ENCODE measurements at regions not wholly inside any gene's neighbourhood (a gene's known extent, or its start where the extent isn't known, plus 50 kb on each side); places are given as distances from the start of the nearest gene placed in this dataset.

DNA sequence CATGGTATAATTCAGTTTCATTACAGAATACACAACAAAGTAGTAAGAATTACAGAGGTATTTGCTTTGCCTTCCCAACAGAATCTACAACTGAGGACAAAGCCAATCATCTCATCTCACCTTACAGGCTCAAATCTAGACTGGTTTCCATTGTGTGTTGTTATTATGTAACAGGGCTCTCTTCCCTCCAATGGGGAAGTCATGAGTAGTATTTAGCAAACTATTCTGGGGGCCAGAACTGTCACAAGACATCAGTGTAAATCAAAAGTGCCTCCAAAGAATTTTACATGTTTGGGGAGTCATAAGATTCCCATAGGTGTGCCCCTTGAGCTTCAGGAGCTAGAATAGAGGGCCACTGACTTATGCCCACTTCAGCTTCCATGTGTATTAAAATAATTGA, 187.0 kb upstream of the EDNRB start:
- H3K9me2 ChIP-seq (replicated peaks; ENCODE audit: low read depth, low read length) = no peaks in the 10 kb centered on the region
- H3K9ac ChIP-seq (ENCODE audit: low read depth, low read length, poor library complexity, severe bottlenecking) = no peak overlapping the region
- H3K36me3 ChIP-seq (ENCODE audit: insufficient read depth, low read length) = no peaks in the 10 kb centered on the region
- H3K79me2 ChIP-seq (ENCODE audit: insufficient read depth, low read length) = no peaks in the 10 kb centered on the region
- H3K27me3 ChIP-seq (ENCODE audit: insufficient read depth, low read length, poor library complexity, severe bottlenecking) = no peaks in the 10 kb centered on the region
- no peak overlapping the region for H3K4me3 ChIP-seq (ENCODE audit: low read length, poor library complexity, severe bottlenecking)
- H4K20me1 ChIP-seq (ENCODE audit: insufficient read depth, low read length, poor library complexity, severe bottlenecking) = no peaks in the 10 kb centered on the region
- TF ChIP-seq, protein P1, sequence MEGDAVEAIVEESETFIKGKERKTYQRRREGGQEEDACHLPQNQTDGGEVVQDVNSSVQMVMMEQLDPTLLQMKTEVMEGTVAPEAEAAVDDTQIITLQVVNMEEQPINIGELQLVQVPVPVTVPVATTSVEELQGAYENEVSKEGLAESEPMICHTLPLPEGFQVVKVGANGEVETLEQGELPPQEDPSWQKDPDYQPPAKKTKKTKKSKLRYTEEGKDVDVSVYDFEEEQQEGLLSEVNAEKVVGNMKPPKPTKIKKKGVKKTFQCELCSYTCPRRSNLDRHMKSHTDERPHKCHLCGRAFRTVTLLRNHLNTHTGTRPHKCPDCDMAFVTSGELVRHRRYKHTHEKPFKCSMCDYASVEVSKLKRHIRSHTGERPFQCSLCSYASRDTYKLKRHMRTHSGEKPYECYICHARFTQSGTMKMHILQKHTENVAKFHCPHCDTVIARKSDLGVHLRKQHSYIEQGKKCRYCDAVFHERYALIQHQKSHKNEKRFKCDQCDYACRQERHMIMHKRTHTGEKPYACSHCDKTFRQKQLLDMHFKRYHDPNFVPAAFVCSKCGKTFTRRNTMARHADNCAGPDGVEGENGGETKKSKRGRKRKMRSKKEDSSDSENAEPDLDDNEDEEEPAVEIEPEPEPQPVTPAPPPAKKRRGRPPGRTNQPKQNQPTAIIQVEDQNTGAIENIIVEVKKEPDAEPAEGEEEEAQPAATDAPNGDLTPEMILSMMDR (conservative IDR thresholded peaks at IDR 0.05; ENCODE audit: low read length) = no peak
- TF ChIP-seq EZH2phosphoT487 (IDR thresholded peaks at IDR 0.05; ENCODE audit: borderline replicate concordance) = no peak
- H3K4me2 ChIP-seq (ENCODE audit: low read depth, low read length, poor library complexity, severe bottlenecking) = no peak overlapping the region
- H3K9me3 ChIP-seq (ENCODE audit: insufficient read depth, low read depth, low read length) = no peaks in the 10 kb centered on the region
- H2AFZ ChIP-seq (ENCODE audit: low read length) = no peak overlapping the region
- no peaks in the 10 kb centered on the region for H3K4me1 ChIP-seq (ENCODE audit: insufficient read depth, low read length, poor library complexity, severe bottlenecking)
- no peaks in the 10 kb centered on the region for H3F3A ChIP-seq (ENCODE audit: low read depth)

DNA sequence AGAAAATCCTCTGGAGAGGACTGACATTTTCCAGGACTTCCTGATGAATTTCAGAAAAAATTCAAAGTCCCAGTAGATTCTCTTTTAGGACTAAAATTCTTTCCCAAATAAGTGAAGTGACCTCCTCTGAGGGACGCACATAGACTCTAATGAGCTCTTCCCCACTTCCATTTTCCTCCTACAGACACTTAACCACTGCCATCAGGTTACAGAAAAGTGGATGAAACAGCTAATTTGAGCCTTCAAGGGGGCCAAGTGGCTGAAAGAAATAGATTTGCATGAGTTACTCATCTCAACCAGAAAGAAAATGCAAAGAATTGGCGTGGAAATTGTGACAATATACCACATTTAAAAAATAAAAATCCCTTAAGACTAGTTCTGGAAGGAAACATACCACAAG, 185.3 kb upstream of the EDNRB start:
- TF ChIP-seq, protein P1 (conservative IDR thresholded peaks at IDR 0.05; ENCODE audit: low read length) = no peak
- no peak for TF ChIP-seq EZH2phosphoT487 (IDR thresholded peaks at IDR 0.05; ENCODE audit: borderline replicate concordance)
- H3K9ac ChIP-seq (ENCODE audit: low read depth, low read length, poor library complexity, severe bottlenecking) = no peak overlapping the region
- H3F3A ChIP-seq (ENCODE audit: low read depth) = no peaks in the 10 kb centered on the region
- no peaks in the 10 kb centered on the region for H3K36me3 ChIP-seq (ENCODE audit: insufficient read depth, low read length)
- no peak overlapping the region for H3K4me2 ChIP-seq (ENCODE audit: low read depth, low read length, poor library complexity, severe bottlenecking)
- H3K79me2 ChIP-seq (ENCODE audit: insufficient read depth, low read length) = no peaks in the 10 kb centered on the region
- H3K27me3 ChIP-seq (ENCODE audit: insufficient read depth, low read length, poor library complexity, severe bottlenecking) = no peaks in the 10 kb centered on the region
- H2AFZ ChIP-seq (ENCODE audit: low read length) = no peak overlapping the region
- H3K9me3 ChIP-seq (ENCODE audit: insufficient read depth, low read depth, low read length) = no peaks in the 10 kb centered on the region
- no peak overlapping the region for H3K4me3 ChIP-seq (ENCODE audit: low read length, poor library complexity, severe bottlenecking)
- no peaks in the 10 kb centered on the region for H4K20me1 ChIP-seq (ENCODE audit: insufficient read depth, low read length, poor library complexity, severe bottlenecking)
- no peaks in the 10 kb centered on the region for H3K4me1 ChIP-seq (ENCODE audit: insufficient read depth, low read length, poor library complexity, severe bottlenecking)
- H3K9me2 ChIP-seq (replicated peaks; ENCODE audit: low read depth, low read length) = no peaks in the 10 kb centered on the region

DNA sequence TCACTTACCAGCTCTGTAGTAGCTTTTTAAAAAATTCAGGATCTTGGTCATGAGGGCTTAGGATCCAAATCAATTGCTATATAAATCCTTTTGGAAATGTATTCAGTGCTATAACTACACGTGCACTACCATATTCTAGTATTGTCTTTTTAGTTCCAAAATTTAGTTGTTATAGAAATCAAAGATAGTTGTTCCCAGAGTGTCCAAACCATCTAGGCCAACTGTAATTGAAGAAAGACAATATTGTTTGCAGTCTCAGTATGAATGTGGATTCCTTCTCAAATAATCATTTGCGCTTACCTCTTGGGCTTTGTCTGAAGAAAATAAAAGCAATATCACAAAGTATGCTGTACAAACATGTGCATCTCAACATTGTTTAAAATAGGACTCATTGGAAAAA, 184.1 kb upstream of the EDNRB start:
- Histone ChIP-seq H2AFZ (ENCODE audit: low read length) (no peak overlapping the region), H3K9me3 (ENCODE audit: insufficient read depth, low read depth, low read length) (no peaks in the 10 kb centered on the region), H3K79me2 (ENCODE audit: insufficient read depth, low read length) (no peaks in the 10 kb centered on the region), H3K4me1 (ENCODE audit: insufficient read depth, low read length, poor library complexity, severe bottlenecking) (peaks cover 5% of the 10 kb centered on the region), H3K9me2 (replicated peaks; ENCODE audit: low read depth, low read length) (no peaks in the 10 kb centered on the region), H3K36me3 (ENCODE audit: insufficient read depth, low read length) (no peaks in the 10 kb centered on the region), H3K4me3 (ENCODE audit: low read length, poor library complexity, severe bottlenecking) (no peak overlapping the region), H3K9ac (ENCODE audit: low read depth, low read length, poor library complexity, severe bottlenecking) (no peak overlapping the region), H3K4me2 (ENCODE audit: low read depth, low read length, poor library complexity, severe bottlenecking) (no peak overlapping the region), H3K27me3 (ENCODE audit: insufficient read depth, low read length, poor library complexity, severe bottlenecking) (no peaks in the 10 kb centered on the region), H3F3A (ENCODE audit: low read depth) (no peaks in the 10 kb centered on the region), H4K20me1 (ENCODE audit: insufficient read depth, low read length, poor library complexity, severe bottlenecking) (no peaks in the 10 kb centered on the region)
- no peak for TF ChIP-seq EZH2phosphoT487 (IDR thresholded peaks at IDR 0.05; ENCODE audit: borderline replicate concordance)
- TF ChIP-seq, protein P1 (conservative IDR thresholded peaks at IDR 0.05; ENCODE audit: low read length) = no peak

Measured in Loucy (cell line).